Progenitor cell of endocrine pancreas (in vitro differentiated cells): ENCODE measurements at regions not wholly inside any gene's neighbourhood (a gene's known extent, or its start where the extent isn't known, plus 50 kb on each side); places are given as distances from the start of the nearest gene placed in this dataset.

ENCODE experiments used
- DNase-seq: peaks from one replicate; pipeline ENCODE4 v3.0.0; 2021; ENCODE audit warnings: low spot score; ENCODE audit not compliant: unreplicated experiment
- H3K27ac Mint-ChIP-seq: 2 replicates; pipeline ENCODE4 v1.8.0; 2021; ENCODE audit warnings: mild to moderate bottlenecking, moderate library complexity, mixed read lengths
- H3K27me3 Mint-ChIP-seq: 2 replicates; pipeline ENCODE4 v1.8.0; 2021; ENCODE audit warnings: mixed read lengths
- H3K36me3 Mint-ChIP-seq: 2 replicates; pipeline ENCODE4 v1.8.0; 2022; ENCODE audit warnings: mixed read lengths; ENCODE audit not compliant: insufficient read depth
- H3K4me1 Mint-ChIP-seq: 2 replicates; pipeline ENCODE4 v1.8.0; 2021; ENCODE audit warnings: low read depth, mixed read lengths
- H3K4me3 Mint-ChIP-seq: 2 replicates; pipeline ENCODE4 v1.8.0; 2021; ENCODE audit warnings: low read depth, mild to moderate bottlenecking, moderate library complexity, mixed read lengths
- H3K9me3 Mint-ChIP-seq: 2 replicates; pipeline ENCODE4 v1.8.0; 2021; ENCODE audit warnings: low read depth, mixed read lengths
- TF ChIP-seq, protein P1 (sequence below): fragments of 200-600 bp; sonication (generic); IDR thresholded peaks from one replicate; pipeline ENCODE4 v1.5.0; 2021; ENCODE audit warnings: antibody characterized with exemption, mild to moderate bottlenecking; ENCODE audit not compliant: unreplicated experiment

- H3K9me3 Mint-ChIP-seq: no peaks in the 10 kb centered on the region
- H3K36me3 Mint-ChIP-seq: no peaks in the 10 kb centered on the region
- H3K4me3 Mint-ChIP-seq: no peak overlapping the region
- no peak for DNase-seq
- H3K4me1 Mint-ChIP-seq: no peaks in the 10 kb centered on the region
- TF ChIP-seq, protein P1, sequence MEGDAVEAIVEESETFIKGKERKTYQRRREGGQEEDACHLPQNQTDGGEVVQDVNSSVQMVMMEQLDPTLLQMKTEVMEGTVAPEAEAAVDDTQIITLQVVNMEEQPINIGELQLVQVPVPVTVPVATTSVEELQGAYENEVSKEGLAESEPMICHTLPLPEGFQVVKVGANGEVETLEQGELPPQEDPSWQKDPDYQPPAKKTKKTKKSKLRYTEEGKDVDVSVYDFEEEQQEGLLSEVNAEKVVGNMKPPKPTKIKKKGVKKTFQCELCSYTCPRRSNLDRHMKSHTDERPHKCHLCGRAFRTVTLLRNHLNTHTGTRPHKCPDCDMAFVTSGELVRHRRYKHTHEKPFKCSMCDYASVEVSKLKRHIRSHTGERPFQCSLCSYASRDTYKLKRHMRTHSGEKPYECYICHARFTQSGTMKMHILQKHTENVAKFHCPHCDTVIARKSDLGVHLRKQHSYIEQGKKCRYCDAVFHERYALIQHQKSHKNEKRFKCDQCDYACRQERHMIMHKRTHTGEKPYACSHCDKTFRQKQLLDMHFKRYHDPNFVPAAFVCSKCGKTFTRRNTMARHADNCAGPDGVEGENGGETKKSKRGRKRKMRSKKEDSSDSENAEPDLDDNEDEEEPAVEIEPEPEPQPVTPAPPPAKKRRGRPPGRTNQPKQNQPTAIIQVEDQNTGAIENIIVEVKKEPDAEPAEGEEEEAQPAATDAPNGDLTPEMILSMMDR: no peak
- peaks cover 6% of the 10 kb centered on the region for H3K27me3 Mint-ChIP-seq
- no peak overlapping the region for H3K27ac Mint-ChIP-seq
These were observed 441.5 kb downstream of the RASEF start for GRCh38 chr9:82621447-82621846.

- Mint-ChIP-seq H3K4me1 (no peaks in the 10 kb centered on the region), H3K36me3 (peaks cover 3% of the 10 kb centered on the region), H3K27me3 (no peaks in the 10 kb centered on the region), H3K27ac (no peak overlapping the region), H3K9me3 (peaks cover 28% of the 10 kb centered on the region), H3K4me3 (no peak overlapping the region)
- TF ChIP-seq, protein P1: no peak
- DNase-seq: no peak
These were observed 425.6 kb downstream of the RASEF start for GRCh38 chr9:82637368-82637767.

GRCh38 chr9:82645600-82645999 lies 417.3 kb downstream of the RASEF start:
- no peak for DNase-seq
- no peaks in the 10 kb centered on the region for H3K36me3 Mint-ChIP-seq
- no peaks in the 10 kb centered on the region for H3K27me3 Mint-ChIP-seq
- H3K4me1 Mint-ChIP-seq: no peaks in the 10 kb centered on the region
- no peak overlapping the region for H3K27ac Mint-ChIP-seq
- H3K4me3 Mint-ChIP-seq: no peak overlapping the region
- peaks cover 9% of the 10 kb centered on the region for H3K9me3 Mint-ChIP-seq
- TF ChIP-seq, protein P1: no peak

GRCh38 chr9:82650368-82650767 lies 412.6 kb downstream of the RASEF start:
- no peak overlapping the region for H3K27ac Mint-ChIP-seq
- no peaks in the 10 kb centered on the region for H3K36me3 Mint-ChIP-seq
- DNase-seq: no peak
- H3K4me1 Mint-ChIP-seq: no peaks in the 10 kb centered on the region
- peaks cover 15% of the 10 kb centered on the region for H3K9me3 Mint-ChIP-seq
- no peaks in the 10 kb centered on the region for H3K27me3 Mint-ChIP-seq
- TF ChIP-seq, protein P1: no peak
- no peak overlapping the region for H3K4me3 Mint-ChIP-seq

DNA sequence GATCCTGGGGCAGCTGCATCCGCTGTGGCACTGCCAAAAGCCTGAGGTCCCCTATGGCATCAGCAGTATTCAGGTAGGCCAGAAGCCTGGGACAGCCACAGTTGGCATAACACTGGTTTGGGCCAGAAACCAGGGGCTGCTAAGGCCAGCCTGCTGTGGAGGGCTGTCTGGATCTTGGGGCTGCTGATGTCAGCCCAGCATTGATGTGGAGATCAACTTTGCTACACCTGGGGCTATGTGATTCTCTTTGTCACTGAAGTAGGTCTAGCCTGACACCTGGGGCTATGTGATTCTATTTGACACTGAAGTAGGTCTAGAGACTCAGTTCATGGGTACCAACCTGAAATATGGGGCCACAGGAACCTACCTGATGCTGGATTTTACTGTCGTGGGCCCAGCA lies 411.5 kb downstream of the RASEF start:
- DNase-seq: no peak
- Mint-ChIP-seq H3K9me3 (peaks cover 15% of the 10 kb centered on the region), H3K27me3 (no peaks in the 10 kb centered on the region), H3K27ac (no peak overlapping the region), H3K36me3 (no peaks in the 10 kb centered on the region), H3K4me3 (no peak overlapping the region), H3K4me1 (no peaks in the 10 kb centered on the region)
- TF ChIP-seq, protein P1: no peak
